T-cell (primary cell): ENCODE measurements at regions not wholly inside any gene's neighbourhood (a gene's known extent, or its start where the extent isn't known, plus 50 kb on each side); places are given as distances from the start of the nearest gene placed in this dataset.

ENCODE experiments used
- ATAC-seq, 4 experiments: fragments of 200-7000 bp in 3 of 4; fragments of 150-1000 bp in 1 of 4; cut with Tn5 transposase; replicated peaks in 1 of 4; 1 replicate in 3 of 4; 2 replicates in 1 of 4; pipeline ENCODE4 v1.10.0; 2021; ENCODE audit warnings: moderate library complexity in 3 of 4, mild to moderate bottlenecking in 2 of 4, moderate number of reproducible peaks in 1 of 4
- CTCF ChIA-PET, 2 donors: fragments of 300-600 bp; sonication (Branson Sonifier 250); formaldehyde crosslinking; loops; one replicate each; lab custom pipeline; 2022; ENCODE audit warnings: antibody characterized with exemption in 2 of 2; lab: Charles Lee
- POLR2A ChIA-PET, 2 donors: fragments of 300-600 bp; sonication (Branson Sonifier 250); formaldehyde crosslinking; loops; one replicate each; lab custom pipeline; 2022; ENCODE audit warnings: antibody characterized with exemption in 2 of 2; lab: Charles Lee
- DNase-seq, 35 experiments: peaks; one replicate each; pipeline versions ENCODE4 v3.0.0 to v3.0.0-alpha.2; 2013 to 2023
- H3K27ac ChIP-seq: one replicate; pipeline ENCODE4 v1.5.1; 2013; ENCODE audit warnings: low read length
- H3K27me3 ChIP-seq, 2 experiments: replicated peaks in 1 of 2; 1 replicate in 1 of 2; 2 replicates in 1 of 2; pipeline versions ENCODE4 v1.6.1 to v1.7.0; 2013; ENCODE audit warnings: low read length in 1 of 2, mixed read lengths in 1 of 2; ENCODE audit not compliant: control insufficient read depth in 2 of 2, insufficient read depth in 2 of 2; ENCODE audit errors: extremely low read depth in 1 of 2
- H3K36me3 ChIP-seq, 2 donors: 1 replicate in 1 of 2; 2 replicates in 1 of 2; pipeline versions ENCODE4 v1.6.1 to v1.7.0; 2013; ENCODE audit warnings: low read length in 1 of 2; ENCODE audit not compliant: control insufficient read depth in 2 of 2, insufficient read depth in 1 of 2; ENCODE audit errors: extremely low read depth in 1 of 2
- H3K4me1 ChIP-seq, 2 experiments: 1 replicate in 1 of 2; 2 replicates in 1 of 2; pipeline versions ENCODE4 v1.6.1 to v1.7.0; 2013; ENCODE audit warnings: low read length in 2 of 2, mixed read lengths in 1 of 2; ENCODE audit not compliant: insufficient read depth in 2 of 2, control insufficient read depth in 1 of 2; ENCODE audit errors: extremely low read depth in 1 of 2
- H3K4me3 ChIP-seq, 2 donors: 1 replicate in 1 of 2; 2 replicates in 1 of 2; pipeline versions ENCODE4 v1.5.1 to v1.7.0; 2013; ENCODE audit warnings: mild to moderate bottlenecking in 2 of 2, low read length in 1 of 2, moderate library complexity in 1 of 2; ENCODE audit not compliant: control insufficient read depth in 1 of 2; ENCODE audit errors: extremely low read depth in 1 of 2
- H3K9me3 ChIP-seq: 2 replicates; pipeline ENCODE4 v1.7.0; 2013
- H3K27ac Mint-ChIP-seq, 2 donors: one replicate each; pipeline ENCODE4 v1.8.0; 2020 to 2021; ENCODE audit warnings: mild to moderate bottlenecking in 2 of 2, mixed read lengths in 2 of 2
- H3K27me3 Mint-ChIP-seq, 2 donors: one replicate each; pipeline ENCODE4 v1.8.0; 2021 to 2022; ENCODE audit warnings: mixed read lengths in 2 of 2
- H3K36me3 Mint-ChIP-seq: one replicate; pipeline ENCODE4 v1.8.0; 2021; ENCODE audit warnings: mixed read lengths
- H3K4me1 Mint-ChIP-seq, 3 donors: one replicate each; pipeline ENCODE4 v1.8.0; 2020 to 2022; ENCODE audit warnings: mixed read lengths in 3 of 3, mild to moderate bottlenecking in 1 of 3
- H3K4me3 Mint-ChIP-seq, 3 donors: one replicate each; pipeline ENCODE4 v1.8.0; 2020 to 2022; ENCODE audit warnings: mild to moderate bottlenecking in 3 of 3, mixed read lengths in 3 of 3, moderate library complexity in 3 of 3
- H3K9me3 Mint-ChIP-seq, 3 donors: one replicate each; pipeline ENCODE4 v1.8.0; 2020 to 2022; ENCODE audit warnings: mixed read lengths in 3 of 3
- WGBS: methylation state at CpG from one replicate; pipeline ENCODE4 v1.1.5; 2013; ENCODE audit warnings: missing lambda C conversion rate; ENCODE audit not compliant: insufficient coverage; 5-methylcytosine and 5-hydroxymethylcytosine counted together

GRCh38 chr16:62715701-62716100 is 679.5 kb upstream of the CDH8 start:
- Histone ChIP-seq H3K27ac (no peak overlapping the region), H3K4me1 (no peaks in the 10 kb centered on the region), H3K27me3 (no peaks in the 10 kb centered on the region), H3K36me3 (no peaks in the 10 kb centered on the region), H3K4me3 (no peak overlapping the region), H3K9me3 (peaks cover 4% of the 10 kb centered on the region)
- Mint-ChIP-seq H3K4me3 (no peak overlapping the region), H3K27me3 (no peaks in the 10 kb centered on the region), H3K27ac (no peak overlapping the region), H3K9me3 (peaks cover 29 to 39% (median 34%) of the 10 kb centered on the region in 3 donors), H3K36me3 (no peaks in the 10 kb centered on the region), H3K4me1 (no peaks in the 10 kb centered on the region)
- WGBS: no CpG with 5 or more reads among the region's 1 CpG
- ATAC-seq: no peak
- DNase-seq: no peak
- POLR2A ChIA-PET: no interaction called here
- CTCF ChIA-PET: no interaction called here

- Mint-ChIP-seq H3K27ac (no peak overlapping the region), H3K4me3 (no peak overlapping the region), H3K9me3 (peaks cover 25 to 31% (median 31%) of the 10 kb centered on the region in 3 donors), H3K36me3 (no peaks in the 10 kb centered on the region), H3K4me1 (no peaks in the 10 kb centered on the region), H3K27me3 (no peaks in the 10 kb centered on the region)
- DNase-seq: no peak
- POLR2A ChIA-PET: no interaction called here
- H3K9me3 ChIP-seq: peaks cover 4% of the 10 kb centered on the region
- H3K36me3 ChIP-seq: no peaks in the 10 kb centered on the region
- no peaks in the 10 kb centered on the region for H3K4me1 ChIP-seq
- H3K27ac ChIP-seq: no peak overlapping the region
- H3K27me3 ChIP-seq: no peaks in the 10 kb centered on the region
- no peak for ATAC-seq
- WGBS: no CpG with 5 or more reads among the region's 1 CpG
- CTCF ChIA-PET: no interaction called here
- no peak overlapping the region for H3K4me3 ChIP-seq
Measured at GRCh38 chr16:62712566-62712965, 676.3 kb upstream of the CDH8 start.

GRCh38 chr16:62711797-62712196 is 675.6 kb upstream of the CDH8 start:
- Histone ChIP-seq H3K4me1 (no peaks in the 10 kb centered on the region), H3K27ac (no peak overlapping the region), H3K27me3 (no peaks in the 10 kb centered on the region), H3K36me3 (no peaks in the 10 kb centered on the region), H3K4me3 (no peak overlapping the region), H3K9me3 (peaks cover 2% of the 10 kb centered on the region)
- ChIA-PET POLR2A (no interaction called here), CTCF (no interaction called here)
- Mint-ChIP-seq H3K27me3 (no peaks in the 10 kb centered on the region), H3K27ac (no peak overlapping the region), H3K4me3 (no peak overlapping the region), H3K9me3 (peaks cover 20 to 30% (median 29%) of the 10 kb centered on the region in 3 donors), H3K36me3 (no peaks in the 10 kb centered on the region), H3K4me1 (no peaks in the 10 kb centered on the region)
- ATAC-seq (no peak), DNase-seq (no peak)
- 86% methylated on average over 4 of the region's 8 CpGs for WGBS

GRCh38 chr16:62709794-62710193 is 673.6 kb upstream of the CDH8 start:
- no peaks in the 10 kb centered on the region for H3K4me1 ChIP-seq
- Mint-ChIP-seq H3K4me3 (no peak overlapping the region), H3K27ac (no peak overlapping the region), H3K27me3 (no peaks in the 10 kb centered on the region), H3K36me3 (no peaks in the 10 kb centered on the region), H3K4me1 (no peaks in the 10 kb centered on the region), H3K9me3 (peaks cover 16 to 26% (median 22%) of the 10 kb centered on the region in 3 donors)
- DNase-seq (no peak), ATAC-seq (no peak)
- POLR2A ChIA-PET: no interaction called here
- H3K27me3 ChIP-seq: no peaks in the 10 kb centered on the region
- no peaks in the 10 kb centered on the region for H3K36me3 ChIP-seq
- CTCF ChIA-PET: no interaction called here
- H3K9me3 ChIP-seq: peaks cover 4% of the 10 kb centered on the region
- H3K27ac ChIP-seq: no peak overlapping the region
- no peak overlapping the region for H3K4me3 ChIP-seq
- WGBS: 33% methylated on average over 3 of the region's 8 CpGs

GRCh38 chr16:62701426-62701825 is 665.2 kb upstream of the CDH8 start:
- ChIA-PET CTCF (no interaction called here), POLR2A (no interaction called here)
- Mint-ChIP-seq H3K27me3 (no peaks in the 10 kb centered on the region), H3K4me3 (no peak overlapping the region), H3K36me3 (no peaks in the 10 kb centered on the region), H3K27ac (no peak overlapping the region), H3K9me3 (peaks cover 13 to 42% (median 24%) of the 10 kb centered on the region in 3 donors), H3K4me1 (no peaks in the 10 kb centered on the region)
- peaks cover 7% of the 10 kb centered on the region for H3K9me3 ChIP-seq
- H3K36me3 ChIP-seq: no peaks in the 10 kb centered on the region
- H3K4me3 ChIP-seq: no peak overlapping the region
- DNase-seq (no peak), ATAC-seq (no peak)
- H3K27ac ChIP-seq: no peak overlapping the region
- WGBS: no CpG with 5 or more reads among the region's 3 CpGs
- H3K4me1 ChIP-seq: no peaks in the 10 kb centered on the region
- no peaks in the 10 kb centered on the region for H3K27me3 ChIP-seq

GRCh38 chr16:62700426-62701294 is 664.4 kb upstream of the CDH8 start:
- no peak for DNase-seq
- POLR2A ChIA-PET: no interaction called here
- Mint-ChIP-seq H3K27ac (no peak overlapping the region), H3K27me3 (no peaks in the 10 kb centered on the region), H3K36me3 (no peaks in the 10 kb centered on the region), H3K9me3 (peaks cover 18 to 47% (median 24%) of the 10 kb centered on the region in 3 donors), H3K4me1 (no peaks in the 10 kb centered on the region), H3K4me3 (no peak overlapping the region)
- peaks cover 6% of the 10 kb centered on the region for H3K9me3 ChIP-seq
- no peak for ATAC-seq
- H3K27ac ChIP-seq: no peak overlapping the region
- H3K36me3 ChIP-seq: no peaks in the 10 kb centered on the region
- no peaks in the 10 kb centered on the region for H3K27me3 ChIP-seq
- H3K4me3 ChIP-seq: no peak overlapping the region
- no peaks in the 10 kb centered on the region for H3K4me1 ChIP-seq
- no CpG with 5 or more reads among the region's 5 CpGs for WGBS
- CTCF ChIA-PET: no interaction called here
